PC-9 (cell line): ENCODE measurements at regions not wholly inside any gene's neighbourhood (a gene's known extent, or its start where the extent isn't known, plus 50 kb on each side); places are given as distances from the start of the nearest gene placed in this dataset.

ENCODE experiments used
- BruUV-seq: library from RNA; stranded (reverse); fragments of 400-500 nt; replicated peaks from 2 replicates; lab custom pipeline; 2021; lab: Mats Ljungman, UMichigan
- CTCF ChIA-PET: fragments of 300-600 bp; sonication (Branson Sonifier 250); formaldehyde crosslinking; loops from one replicate; lab custom pipeline; 2022; ENCODE audit warnings: antibody characterized with exemption; lab: Charles Lee
- POLR2A ChIA-PET: fragments of 300-600 bp; sonication (Branson Sonifier 250); formaldehyde crosslinking; loops from one replicate; lab custom pipeline; 2022; ENCODE audit warnings: antibody characterized with exemption; ENCODE audit not compliant: unreplicated experiment; lab: Charles Lee
- DNase-seq, 2 experiments: peaks; one replicate each; pipeline versions ENCODE4 v3.0.0 to v3.0.0-alpha.2; 2015 to 2022; ENCODE audit warnings: mixed read lengths in 1 of 2
- H2AFZ ChIP-seq: fragments of 200-600 bp; sonication (generic); 2 replicates; pipeline ENCODE4 v1.8.1; 2017; ENCODE audit warnings: antibody characterized with exemption
- H3F3A ChIP-seq: fragments of 200-600 bp; sonication (generic); 2 replicates; pipeline ENCODE4 v1.8.1; 2017; ENCODE audit warnings: antibody characterized with exemption, mild to moderate bottlenecking, low read depth; ENCODE audit not compliant: insufficient read depth
- H3K27ac ChIP-seq: fragments of 200-600 bp; sonication (generic); 2 replicates; pipeline ENCODE4 v1.6.1; 2016; ENCODE audit warnings: mixed run types
- H3K27me3 ChIP-seq: fragments of 200-600 bp; sonication (generic); 2 replicates; pipeline ENCODE4 v1.6.1; 2016; ENCODE audit warnings: low read depth, mixed run types; ENCODE audit not compliant: insufficient read depth
- H3K36me3 ChIP-seq: fragments of 200-600 bp; sonication (generic); 2 replicates; pipeline ENCODE4 v1.6.1; 2016; ENCODE audit warnings: low read depth, mixed run types
- H3K4me1 ChIP-seq: fragments of 200-600 bp; sonication (generic); replicated peaks from 2 replicates; pipeline ENCODE4 v1.6.1; 2016; ENCODE audit warnings: mixed run types; ENCODE audit not compliant: insufficient read depth
- H3K4me2 ChIP-seq: fragments of 200-600 bp; sonication (generic); 2 replicates; pipeline ENCODE4 v1.6.1; 2017; ENCODE audit warnings: mixed run types
- H3K4me3 ChIP-seq: fragments of 200-600 bp; sonication (generic); 2 replicates; pipeline ENCODE4 v1.6.1; 2016; ENCODE audit warnings: mixed run types
- H3K79me2 ChIP-seq: fragments of 200-600 bp; sonication (generic); 2 replicates; pipeline ENCODE4 v1.6.1; 2017; ENCODE audit warnings: low read depth, mixed run types
- H3K9me2 ChIP-seq: fragments of 200-600 bp; sonication (generic); 2 replicates; pipeline ENCODE4 v1.8.1; 2017; ENCODE audit warnings: mild to moderate bottlenecking; ENCODE audit not compliant: insufficient read depth
- H3K9me3 ChIP-seq: fragments of 200-600 bp; sonication (generic); 2 replicates; pipeline ENCODE4 v1.8.1; 2016; ENCODE audit warnings: low read depth; ENCODE audit not compliant: insufficient read depth
- H4K20me1 ChIP-seq: fragments of 200-600 bp; sonication (generic); 2 replicates; pipeline ENCODE4 v1.8.1; 2017; ENCODE audit not compliant: insufficient read depth
- EZH2 ChIP-seq: fragments of 200-600 bp; sonication (generic); IDR thresholded peaks from 2 replicates; pipeline ENCODE4 v1.8.0; 2017; ENCODE audit warnings: antibody characterized with exemption, low read depth
- intact Hi-C: fragments of 100-400 bp; cut with micrococcal nuclease; formaldehyde crosslinking; loops from one replicate; pipeline ENCODE4 v1.10.0; 2022; ENCODE audit not compliant: unreplicated experiment
- TF ChIP-seq, protein P1 (sequence below): fragments of 200-600 bp; sonication (generic); conservative IDR thresholded peaks from 2 replicates; pipeline ENCODE4 v1.6.1; 2017; ENCODE audit warnings: mixed run types, antibody characterized with exemption, mild to moderate bottlenecking, moderate library complexity

DNA sequence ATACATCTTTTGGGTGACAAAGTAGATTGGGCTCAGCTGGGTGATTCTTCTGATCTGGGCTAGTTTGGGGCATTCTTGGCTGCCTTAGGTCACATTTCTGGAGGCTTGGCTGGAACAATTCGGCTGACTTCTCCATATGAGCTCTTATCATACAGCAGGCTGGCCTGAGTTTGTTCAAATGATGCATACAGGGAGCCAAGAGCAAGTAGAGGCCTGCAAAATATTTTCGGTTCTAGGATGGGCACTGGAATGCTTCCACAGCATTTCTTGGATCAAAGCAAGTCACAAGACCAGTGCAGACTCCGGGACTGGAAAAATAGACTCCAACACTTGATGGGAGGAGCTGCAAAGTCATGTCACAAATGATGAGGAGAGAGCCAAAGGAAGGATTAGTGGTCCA, 98.4 kb downstream of the SCG2 start:
- H3K79me2 ChIP-seq, result no peaks in the 10 kb centered on the region
- H3K27me3 ChIP-seq, result no peaks in the 10 kb centered on the region
- intact Hi-C loops, result no loop called here
- H3K9me3 ChIP-seq, result 0 out of 2 replicates have a peak, but pooled peaks cover 5% of the 10 kb centered on the region
- no peak overlapping the region for H2AFZ ChIP-seq
- no peaks in the 10 kb centered on the region for H3F3A ChIP-seq
- ChIA-PET POLR2A (no interaction called here), CTCF (no interaction called here)
- 0 out of 2 replicates have a peak, but pooled peaks cover 3% of the 10 kb centered on the region for H3K9me2 ChIP-seq
- H3K4me3 ChIP-seq, result no peak overlapping the region
- H4K20me1 ChIP-seq, result no peaks in the 10 kb centered on the region
- no peaks in the 10 kb centered on the region for H3K36me3 ChIP-seq
- no peak for TF ChIP-seq EZH2
- TF ChIP-seq, protein P1, sequence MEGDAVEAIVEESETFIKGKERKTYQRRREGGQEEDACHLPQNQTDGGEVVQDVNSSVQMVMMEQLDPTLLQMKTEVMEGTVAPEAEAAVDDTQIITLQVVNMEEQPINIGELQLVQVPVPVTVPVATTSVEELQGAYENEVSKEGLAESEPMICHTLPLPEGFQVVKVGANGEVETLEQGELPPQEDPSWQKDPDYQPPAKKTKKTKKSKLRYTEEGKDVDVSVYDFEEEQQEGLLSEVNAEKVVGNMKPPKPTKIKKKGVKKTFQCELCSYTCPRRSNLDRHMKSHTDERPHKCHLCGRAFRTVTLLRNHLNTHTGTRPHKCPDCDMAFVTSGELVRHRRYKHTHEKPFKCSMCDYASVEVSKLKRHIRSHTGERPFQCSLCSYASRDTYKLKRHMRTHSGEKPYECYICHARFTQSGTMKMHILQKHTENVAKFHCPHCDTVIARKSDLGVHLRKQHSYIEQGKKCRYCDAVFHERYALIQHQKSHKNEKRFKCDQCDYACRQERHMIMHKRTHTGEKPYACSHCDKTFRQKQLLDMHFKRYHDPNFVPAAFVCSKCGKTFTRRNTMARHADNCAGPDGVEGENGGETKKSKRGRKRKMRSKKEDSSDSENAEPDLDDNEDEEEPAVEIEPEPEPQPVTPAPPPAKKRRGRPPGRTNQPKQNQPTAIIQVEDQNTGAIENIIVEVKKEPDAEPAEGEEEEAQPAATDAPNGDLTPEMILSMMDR, result no peak
- no peak overlapping the region for H3K27ac ChIP-seq
- no TSS peak for BruUV-seq
- no peak overlapping the region for H3K4me2 ChIP-seq
- no peak for DNase-seq
- H3K4me1 ChIP-seq, result no peaks in the 10 kb centered on the region

DNA sequence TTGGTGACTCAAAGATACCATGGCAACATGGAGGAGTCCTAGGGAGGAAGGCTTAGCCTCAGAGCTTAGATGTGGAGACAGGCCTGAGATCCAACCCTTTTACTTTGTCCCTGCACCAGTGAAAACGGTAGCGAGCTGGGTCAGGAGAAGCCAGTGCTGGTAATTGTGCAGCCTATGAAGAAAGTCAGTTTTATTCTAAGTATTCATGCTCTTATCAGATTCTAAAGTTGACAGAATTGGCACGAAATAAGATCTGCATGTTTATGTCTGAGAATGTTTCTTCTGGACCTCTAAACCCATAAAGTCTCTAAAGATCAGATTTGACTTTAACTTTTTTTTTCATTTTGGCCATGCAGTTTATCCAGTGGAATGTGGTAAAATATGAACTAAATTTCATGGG, 93.8 kb downstream of the SCG2 start:
- no TSS peak for BruUV-seq
- POLR2A ChIA-PET, result interaction anchor here (0.6 kb wide), 1 partner anchor 40 kb away, joined by 3 read pairs; no protein-coding TSS in a partner anchor

DNA sequence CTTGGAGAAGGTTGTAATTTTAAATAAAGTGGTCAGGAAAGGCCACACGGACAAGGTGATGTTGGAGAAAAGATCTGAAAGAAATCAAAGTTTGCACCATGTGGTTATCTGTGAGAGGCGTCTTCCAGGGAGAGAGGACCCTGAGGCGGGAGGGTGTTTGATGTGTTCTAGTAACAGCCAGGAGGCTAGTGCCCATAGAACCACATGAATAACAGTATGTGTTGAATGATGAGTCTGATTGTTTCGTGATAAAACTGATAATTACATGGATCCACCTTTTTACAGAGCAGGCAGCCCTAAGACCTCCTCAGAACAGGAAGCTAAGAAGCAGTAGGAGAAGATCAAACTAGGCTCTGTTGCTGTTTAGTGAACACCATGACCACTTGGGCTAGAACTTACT, 91.4 kb downstream of the SCG2 start:
- H3K36me3 ChIP-seq, result no peaks in the 10 kb centered on the region
- H3K27ac ChIP-seq, result no peak overlapping the region
- H3K79me2 ChIP-seq, result no peaks in the 10 kb centered on the region
- POLR2A ChIA-PET, result no interaction called here
- H3K4me2 ChIP-seq, result no peak overlapping the region
- H3K9me3 ChIP-seq, result peaks cover 10% of the 10 kb centered on the region; the same call in 1 of the 2 replicates
- no peak overlapping the region for H3K4me3 ChIP-seq
- intact Hi-C loops, result no loop called here
- no peak for TF ChIP-seq EZH2
- TF ChIP-seq, protein P1, result no peak
- no peak overlapping the region for H2AFZ ChIP-seq
- no peaks in the 10 kb centered on the region for H3K4me1 ChIP-seq
- H4K20me1 ChIP-seq, result no peaks in the 10 kb centered on the region
- no peaks in the 10 kb centered on the region for H3K27me3 ChIP-seq
- no TSS peak for BruUV-seq
- no peaks in the 10 kb centered on the region for H3K9me2 ChIP-seq
- CTCF ChIA-PET, result no interaction called here
- DNase-seq, result no peak
- H3F3A ChIP-seq, result no peaks in the 10 kb centered on the region

More for the DNA sequence above, 93.8 kb downstream of the SCG2 start:
- Histone ChIP-seq H3K27ac (no peak overlapping the region), H3F3A (no peaks in the 10 kb centered on the region), H3K4me3 (no peak overlapping the region), H3K27me3 (no peaks in the 10 kb centered on the region), H3K9me3 (0 out of 2 replicates have a peak, but pooled peaks cover 5% of the 10 kb centered on the region), H3K4me2 (no peak overlapping the region), H2AFZ (no peak overlapping the region), H3K9me2 (no peaks in the 10 kb centered on the region), H3K79me2 (no peaks in the 10 kb centered on the region), H3K36me3 (no peaks in the 10 kb centered on the region), H4K20me1 (no peaks in the 10 kb centered on the region), H3K4me1 (no peaks in the 10 kb centered on the region)
- TF ChIP-seq, protein P1, result no peak
- TF ChIP-seq EZH2, result no peak
- intact Hi-C loops, result no loop called here
- DNase-seq, result no peak
- CTCF ChIA-PET, result interaction anchor here (0.6 kb wide), 1 partner anchor 119 kb away, joined by 8 read pairs; no protein-coding TSS in a partner anchor
